ENCODE measurements at regions not wholly inside any gene's neighbourhood (a gene's known extent, or its start where the extent isn't known, plus 50 kb on each side); places are given as distances from the start of the nearest gene placed in this dataset.

DNA sequence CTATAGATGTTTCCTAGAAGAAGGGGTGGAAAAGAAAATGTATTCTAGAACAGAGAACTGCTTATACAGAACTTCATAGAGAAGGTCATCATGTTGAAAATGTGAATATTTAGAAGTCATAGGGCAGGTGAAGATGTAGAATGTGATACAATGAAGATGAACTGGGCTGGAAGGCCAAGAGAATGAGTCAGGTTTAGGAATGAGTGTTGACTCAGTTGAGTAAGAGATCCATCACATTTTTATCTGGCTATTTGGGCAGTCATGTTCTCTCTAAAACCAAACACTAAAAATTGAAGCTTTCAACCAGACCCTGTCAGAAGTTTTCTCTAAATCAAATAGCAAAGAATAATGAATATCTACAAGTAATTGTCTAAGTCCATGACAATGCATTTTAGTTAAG, 660.5 kb downstream of the KCNJ2 start:
- TF ChIP-seq MYC (IDR thresholded peaks at IDR 0.05; ENCODE audit: borderline replicate concordance, low read length), result no peak
- TF ChIP-seq CEBPB (IDR thresholded peaks at IDR 0.05), result no peak
- TF ChIP-seq TFCP2L1 (CRISPR knock-in tag; IDR thresholded peaks at IDR 0.05), result no peak
- Histone ChIP-seq H3K9me3 (no peaks in the 10 kb centered on the region; the same call in 2 of the 3 replicates), H3K4me1 (no peaks in the 10 kb centered on the region), H3K4me2 (no peak overlapping the region), H3K27ac (no peak overlapping the region), H3K4me3 (no peak overlapping the region)
- FAIRE-seq (no peak), ATAC-seq (no peak), DNase-seq (ENCODE audit: low read depth in 1 of 2, low spot score in 1 of 2) (no peak)
- ChIA-PET POLR2A (no interaction called here), CTCF (no interaction called here)

- no peak for TF ChIP-seq HDAC2 (IDR thresholded peaks at IDR 0.05)
- TF ChIP-seq MAFK (IDR thresholded peaks at IDR 0.05; ENCODE audit: partially characterized antibody), result peak; percentile 60
- no peak overlapping the region for H3K27ac ChIP-seq
- WGBS (ENCODE audit: missing lambda C conversion rate), result 46% methylated on average over 3 of the region's 3 CpGs
- POLR2A ChIA-PET, result no interaction called here
- FAIRE-seq (no peak), ATAC-seq (no peak), DNase-seq (ENCODE audit: low read depth in 1 of 2, low spot score in 1 of 2) (no peak)
- CTCF ChIA-PET, result no interaction called here
- no peak overlapping the region for H3K4me2 ChIP-seq
- H3K9me3 ChIP-seq, result no peaks in the 10 kb centered on the region; the same call in 2 of the 3 replicates
- no peak overlapping the region for H3K4me3 ChIP-seq
- no peaks in the 10 kb centered on the region for H3K4me1 ChIP-seq
Observed at GRCh38 chr17:70834039-70834438, 664.7 kb downstream of the KCNJ2 start.

- no peak for DNase-seq (ENCODE audit: low read depth in 1 of 2, low spot score in 1 of 2)
- ChIA-PET CTCF (no interaction called here), POLR2A (no interaction called here)
- H3K27ac ChIP-seq, result no peak overlapping the region
- H3K4me3 ChIP-seq, result no peak overlapping the region
- ATAC-seq, result no peak
- H3K4me2 ChIP-seq, result no peak overlapping the region
- FAIRE-seq, result no peak
- H3K9me3 ChIP-seq, result no peaks in the 10 kb centered on the region
- no peaks in the 10 kb centered on the region for H3K4me1 ChIP-seq
- 3% methylated on average over 3 of the region's 3 CpGs for WGBS (ENCODE audit: missing lambda C conversion rate)
- TF ChIP-seq KDM1A (IDR thresholded peaks at IDR 0.05; ENCODE audit: low read depth) (no peak), ATOH8 (CRISPR knock-in tag; IDR thresholded peaks at IDR 0.05; ENCODE audit: low read depth) (no peak), FOSL2 (IDR thresholded peaks at IDR 0.05) (no peak), FOSL2 (CRISPR knock-in tag; IDR thresholded peaks at IDR 0.05) (no peak), KDM5A (IDR thresholded peaks at IDR 0.05) (no peak), NPAS2 (CRISPR knock-in tag; IDR thresholded peaks at IDR 0.05; ENCODE audit: borderline replicate concordance) (no peak), CEBPB (IDR thresholded peaks at IDR 0.05) (no peak)
- TF ChIP-seq, protein P1, sequence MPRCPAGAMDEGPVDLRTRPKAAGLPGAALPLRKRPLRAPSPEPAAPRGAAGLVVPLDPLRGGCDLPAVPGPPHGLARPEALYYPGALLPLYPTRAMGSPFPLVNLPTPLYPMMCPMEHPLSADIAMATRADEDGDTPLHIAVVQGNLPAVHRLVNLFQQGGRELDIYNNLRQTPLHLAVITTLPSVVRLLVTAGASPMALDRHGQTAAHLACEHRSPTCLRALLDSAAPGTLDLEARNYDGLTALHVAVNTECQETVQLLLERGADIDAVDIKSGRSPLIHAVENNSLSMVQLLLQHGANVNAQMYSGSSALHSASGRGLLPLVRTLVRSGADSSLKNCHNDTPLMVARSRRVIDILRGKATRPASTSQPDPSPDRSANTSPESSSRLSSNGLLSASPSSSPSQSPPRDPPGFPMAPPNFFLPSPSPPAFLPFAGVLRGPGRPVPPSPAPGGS (IDR thresholded peaks at IDR 0.05), result no peak
- TF ChIP-seq, protein P2, sequence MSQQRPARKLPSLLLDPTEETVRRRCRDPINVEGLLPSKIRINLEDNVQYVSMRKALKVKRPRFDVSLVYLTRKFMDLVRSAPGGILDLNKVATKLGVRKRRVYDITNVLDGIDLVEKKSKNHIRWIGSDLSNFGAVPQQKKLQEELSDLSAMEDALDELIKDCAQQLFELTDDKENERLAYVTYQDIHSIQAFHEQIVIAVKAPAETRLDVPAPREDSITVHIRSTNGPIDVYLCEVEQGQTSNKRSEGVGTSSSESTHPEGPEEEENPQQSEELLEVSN (IDR thresholded peaks at IDR 0.05; ENCODE audit: borderline replicate concordance, low read depth), result no peak
Observed at GRCh38 chr17:70848785-70849184, 679.5 kb downstream of the KCNJ2 start.

DNA sequence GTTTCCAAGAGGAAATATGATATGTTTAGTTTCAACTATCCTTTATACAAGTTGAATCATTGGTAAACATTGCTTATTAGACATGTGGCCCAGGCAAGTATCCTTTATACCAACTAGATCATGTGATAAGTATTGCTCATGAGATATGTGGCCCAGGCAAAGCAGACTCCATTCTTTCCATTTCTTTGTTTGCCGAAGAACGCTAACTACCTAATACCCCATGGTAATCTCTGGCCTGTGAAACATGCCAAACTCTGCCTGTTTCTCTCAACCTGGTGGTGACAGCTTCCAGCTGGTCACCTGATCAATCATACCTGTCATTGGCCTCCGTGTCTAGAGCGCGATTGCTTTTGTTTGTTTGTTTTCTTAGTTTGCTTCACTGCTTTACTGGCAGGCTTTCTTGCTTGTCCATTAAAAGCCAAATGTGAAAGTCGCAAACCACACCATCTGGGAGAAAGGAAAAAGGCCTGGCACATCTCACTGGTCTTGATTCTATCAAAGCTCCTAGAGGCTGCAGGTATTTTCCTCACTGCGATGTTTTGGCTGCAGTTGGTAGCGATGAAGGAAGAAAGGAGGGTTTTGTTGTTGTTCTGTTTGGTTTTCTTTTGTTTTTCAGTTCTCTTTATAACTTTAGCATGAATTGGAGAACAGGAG, 686.2 kb downstream of the KCNJ2 start:
- no peaks in the 10 kb centered on the region for H3K4me1 ChIP-seq
- FAIRE-seq (peak; percentile 32), DNase-seq (ENCODE audit: low read depth in 1 of 2, low spot score in 1 of 2) (no peak), ATAC-seq (no peak)
- peaks cover 6% of the 10 kb centered on the region; the same call in 2 of the 3 replicates for H3K9me3 ChIP-seq
- WGBS (ENCODE audit: missing lambda C conversion rate), result 57% methylated on average over 8 of the region's 8 CpGs
- CTCF ChIA-PET, result no interaction called here
- no peak for TF ChIP-seq PHF8 (IDR thresholded peaks at IDR 0.05; ENCODE audit: borderline replicate concordance, low read depth)
- no peak for TF ChIP-seq RNF2 (IDR thresholded peaks at IDR 0.05; ENCODE audit: borderline replicate concordance, low read depth)
- TF ChIP-seq HOXB13 (CRISPR knock-in tag; IDR thresholded peaks at IDR 0.05; ENCODE audit: low read depth), result no peak
- TF ChIP-seq CHD2 (IDR thresholded peaks at IDR 0.05; ENCODE audit: low read length, partially characterized antibody), result no peak
- TF ChIP-seq, protein P1 (IDR thresholded peaks at IDR 0.05), result no peak
- TF ChIP-seq ATOH8 (CRISPR knock-in tag; IDR thresholded peaks at IDR 0.05; ENCODE audit: low read depth), result no peak
- no peak for TF ChIP-seq TFCP2L1 (CRISPR knock-in tag; IDR thresholded peaks at IDR 0.05)
- no peak overlapping the region for H3K27ac ChIP-seq
- H3K4me3 ChIP-seq, result no peak overlapping the region
- H3K4me2 ChIP-seq, result no peak overlapping the region
- POLR2A ChIA-PET, result no interaction called here
